Fibroblast of gingiva (primary cell): ENCODE measurements at regions not wholly inside any gene's neighbourhood (a gene's known extent, or its start where the extent isn't known, plus 50 kb on each side); places are given as distances from the start of the nearest gene placed in this dataset.
A peak's percentile ranks its signal among the peaks of the same experiment; 100 is the strongest.

Experiments
- DNase-seq: peaks from one replicate; pipeline ENCODE4 v3.0.0-alpha.2; 2011; ENCODE audit warnings: low read depth

- DNase-seq = no peak
Observed at GRCh38 chr2:122179492-122180165, 424.2 kb downstream of the TSN start.

- DNase-seq = no peak
Observed at GRCh38 chr2:122180972-122181371, 425.5 kb downstream of the TSN start.

- DNase-seq = no peak
Observed at GRCh38 chr2:122182616-122183355, 427.3 kb downstream of the TSN start.

GRCh38 chr2:122183890-122184289, 428.4 kb downstream of the TSN start:
- DNase-seq = no peak

- DNase-seq = no peak
Observed at GRCh38 chr2:122186761-122187222, 431.3 kb downstream of the TSN start.

DNA sequence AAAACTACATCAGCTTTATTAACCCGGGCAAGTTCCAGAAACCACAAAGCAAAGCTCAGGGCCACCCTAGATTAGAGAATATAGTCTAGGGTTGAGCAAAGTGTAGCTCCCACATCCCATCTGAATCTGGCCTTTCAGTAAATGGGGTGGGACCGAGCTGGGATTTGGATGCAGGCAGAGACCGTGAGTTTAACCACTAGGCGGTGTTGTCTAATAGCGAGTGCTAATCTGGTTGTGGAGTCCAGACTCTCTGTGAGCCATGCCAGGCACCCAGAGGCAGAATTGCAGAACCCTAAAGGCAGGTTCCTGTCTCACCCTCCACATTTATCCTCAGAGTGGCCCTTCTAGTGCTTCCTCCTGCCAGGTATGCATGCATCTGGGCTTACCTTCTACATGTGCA, 435.9 kb downstream of the TSN start:
- no peak for DNase-seq

- DNase-seq = peak; percentile 2
Observed at GRCh38 chr2:122193622-122194021, 438.2 kb downstream of the TSN start.

GRCh38 chr2:122194546-122194945, 439.1 kb downstream of the TSN start:
- no peak for DNase-seq

- DNase-seq = peak; percentile 70
Observed at GRCh38 chr2:122203523-122203922, 448.1 kb downstream of the TSN start.

DNA sequence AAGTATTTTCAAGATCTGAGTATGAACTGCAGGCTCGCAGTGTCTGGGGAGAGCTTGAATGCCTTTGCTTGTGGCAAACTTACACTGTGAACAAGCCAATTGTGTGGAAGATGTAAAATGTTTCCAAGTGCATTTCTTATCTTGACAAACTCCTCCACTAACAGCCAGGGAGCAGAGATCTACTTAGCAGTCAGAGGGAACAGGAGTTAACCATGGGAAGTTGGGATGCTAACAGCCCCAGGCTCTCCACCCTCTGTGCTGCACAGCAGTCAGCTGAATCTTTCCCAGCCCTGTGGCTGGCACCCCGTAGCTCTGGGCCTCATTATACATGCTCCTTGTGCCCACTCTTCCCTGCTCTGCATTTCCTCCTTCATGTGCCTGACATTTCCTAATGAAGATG, 450.2 kb downstream of the TSN start:
- no peak for DNase-seq

- DNase-seq = no peak
Observed at GRCh38 chr2:122206101-122206500, 450.6 kb downstream of the TSN start.

- DNase-seq = no peak
Observed at GRCh38 chr2:122209377-122209776, 453.9 kb downstream of the TSN start.

DNA sequence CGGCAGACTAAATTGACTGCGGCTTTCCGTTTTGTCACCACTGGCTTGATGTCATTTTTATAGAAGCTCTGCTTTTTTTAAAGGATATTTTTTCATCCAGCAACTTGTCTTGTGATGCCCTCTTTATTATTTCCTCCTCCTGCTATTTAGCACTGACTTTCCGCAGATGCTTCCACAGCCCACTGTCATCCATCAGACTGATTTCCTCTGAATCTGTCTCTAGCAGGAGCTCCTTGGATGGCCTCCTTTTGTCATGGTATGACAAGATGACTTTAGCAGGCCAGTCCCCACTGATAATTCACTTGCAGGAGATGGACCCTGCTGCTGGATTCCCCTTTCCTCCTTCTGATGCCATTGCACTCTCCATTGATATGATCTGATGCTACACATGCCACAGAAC, 454.6 kb downstream of the TSN start:
- no peak for DNase-seq

- DNase-seq = no peak
Observed at GRCh38 chr2:122210898-122211856, 455.7 kb downstream of the TSN start.

DNA sequence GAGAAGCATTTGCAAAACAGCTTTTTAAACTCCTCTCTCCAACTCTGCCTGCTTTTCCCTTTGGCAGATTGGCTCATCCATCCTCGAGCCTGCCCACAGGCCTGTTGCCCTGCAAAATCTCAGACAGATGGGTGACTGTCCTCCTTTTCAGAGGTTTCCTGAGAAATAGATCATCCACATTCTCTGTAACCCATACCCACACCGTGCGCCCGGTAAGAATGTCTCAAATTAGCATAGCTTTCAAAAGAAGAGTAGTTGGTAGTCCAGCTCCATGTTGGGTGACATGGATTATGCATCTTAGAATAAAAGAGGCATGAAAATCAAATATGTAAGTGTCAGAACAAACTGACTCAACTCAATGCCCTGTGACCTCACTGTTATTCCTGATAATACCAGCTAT, 457.9 kb downstream of the TSN start:
- no peak for DNase-seq

DNA sequence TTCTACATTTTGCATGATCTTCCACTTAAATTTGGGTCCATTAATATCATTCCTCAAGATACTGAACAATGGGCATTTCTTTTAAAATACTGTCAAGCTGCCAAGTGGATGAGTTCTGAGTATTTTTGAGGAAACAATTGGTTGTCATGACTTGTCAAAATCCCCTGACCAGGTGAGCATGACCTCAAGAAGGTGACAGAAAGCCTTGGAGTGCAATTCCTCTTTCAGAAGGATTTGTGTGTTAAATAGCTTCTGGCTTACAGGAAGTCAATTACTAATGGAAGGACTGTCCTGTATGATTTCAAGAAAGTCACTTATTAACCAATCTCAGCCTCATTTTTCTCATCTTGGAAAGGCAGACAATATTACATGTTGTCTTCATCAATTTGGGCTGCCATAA, 460.6 kb downstream of the TSN start:
- no peak for DNase-seq

GRCh38 chr2:122216901-122217300, 461.4 kb downstream of the TSN start:
- DNase-seq = no peak

DNA sequence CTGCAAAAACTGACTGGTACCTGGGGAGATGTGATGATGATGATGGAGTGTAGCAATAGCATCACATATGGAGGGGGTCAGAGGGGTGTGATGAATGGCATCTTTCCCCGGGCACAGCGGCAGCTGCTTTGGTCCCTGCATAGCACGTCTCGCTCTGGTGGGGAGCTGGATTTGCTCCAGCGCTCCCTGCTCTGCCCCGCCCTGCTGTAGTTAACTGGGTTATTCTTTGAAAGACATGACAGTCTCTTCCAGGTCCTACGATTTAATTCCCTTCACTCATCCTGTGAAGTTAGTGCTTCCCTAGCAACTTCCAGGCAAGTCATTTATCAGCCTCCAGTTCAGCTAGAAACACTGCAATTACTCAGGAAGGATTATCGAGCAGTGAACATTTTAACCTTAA, 463.1 kb downstream of the TSN start:
- DNase-seq = no peak

GRCh38 chr2:122219504-122219903, 464.1 kb downstream of the TSN start:
- DNase-seq = no peak

GRCh38 chr2:122221665-122222064, 466.2 kb downstream of the TSN start:
- DNase-seq = no peak

DNA sequence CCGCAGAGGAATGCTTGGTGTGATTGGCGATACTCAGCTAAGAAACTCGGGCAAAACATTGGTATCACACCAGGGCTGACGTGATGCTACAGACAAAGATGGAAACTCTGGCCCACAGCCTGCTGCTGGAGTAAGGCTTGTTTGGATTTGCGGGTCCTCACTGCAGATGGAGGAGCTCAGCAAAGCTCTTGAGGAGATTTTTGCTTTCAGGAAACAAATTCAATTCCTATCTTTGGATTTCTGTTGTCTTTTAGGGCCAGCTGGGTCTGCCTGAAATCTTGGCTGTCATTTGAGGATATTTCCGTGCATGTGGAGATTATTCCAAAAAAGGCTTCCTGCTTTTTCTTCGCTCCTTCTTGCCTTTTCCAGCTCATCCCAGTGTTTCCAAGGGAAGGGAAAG, 475.8 kb downstream of the TSN start:
- no peak for DNase-seq

DNA sequence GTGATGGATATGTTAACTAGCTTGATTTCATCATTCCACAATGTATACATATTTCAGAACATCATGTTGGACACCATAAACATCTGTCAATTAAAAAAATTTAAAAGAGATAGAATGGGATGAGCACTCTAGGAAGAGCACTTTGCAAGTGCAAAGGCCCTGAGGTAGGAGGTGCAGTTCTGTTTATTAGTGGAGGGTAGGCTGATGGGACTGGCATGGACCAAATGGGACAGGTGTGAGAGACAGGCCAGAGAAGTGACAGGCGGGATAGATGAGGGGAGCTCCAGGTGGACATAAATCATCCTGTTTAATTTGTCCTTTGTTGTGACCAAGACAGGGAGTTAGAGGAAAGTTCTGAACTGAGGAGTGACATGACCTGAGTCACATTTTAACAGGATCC, 477.9 kb downstream of the TSN start:
- DNase-seq = no peak
